ENCODE measurements at regions not wholly inside any gene's neighbourhood (a gene's known extent, or its start where the extent isn't known, plus 50 kb on each side); places are given as distances from the start of the nearest gene placed in this dataset.

DNA sequence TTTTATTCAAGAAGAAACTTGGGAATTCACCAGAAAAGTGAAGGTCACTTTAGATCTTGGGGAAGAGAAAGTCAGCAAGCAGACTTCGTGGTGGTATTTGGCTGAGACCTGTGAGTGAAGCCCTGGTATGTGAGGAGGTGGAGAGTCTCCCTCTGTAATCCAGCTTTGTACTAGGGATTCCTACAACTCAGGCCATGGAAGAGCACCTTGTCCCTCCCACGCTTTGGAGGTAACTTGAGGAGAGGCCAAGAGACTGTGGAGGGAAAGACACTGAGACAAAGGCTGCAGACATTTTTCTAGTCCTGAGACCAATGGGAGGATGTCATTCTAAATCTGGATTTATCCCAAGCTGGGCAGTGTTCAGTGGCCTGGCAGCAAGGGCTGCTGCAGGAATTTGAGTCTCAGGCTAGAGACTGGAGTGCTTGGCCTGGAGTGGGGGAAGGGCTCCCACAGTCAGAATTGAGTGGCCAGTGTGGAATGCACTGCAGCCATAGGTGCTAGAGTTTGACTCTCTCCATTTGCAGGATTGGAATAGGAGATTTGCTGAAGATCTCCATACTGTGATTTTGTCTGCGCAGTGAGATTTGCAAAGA lies 219.0 kb downstream of the ACTR3 start:
- Histone ChIP-seq H3K4me2 (ENCODE audit: control insufficient read depth, insufficient read depth) (no peak overlapping the region), H3K4me1 (ENCODE audit: control insufficient read depth, insufficient read depth, low read length) (no peaks in the 10 kb centered on the region), H3K27me3 (replicated peaks in 1 of 2; ENCODE audit: control insufficient read depth in 2 of 2, insufficient read depth in 2 of 2, low read length in 1 of 2) (no peaks in the 10 kb centered on the region), H3K4me3 (no peak overlapping the region), H3K36me3 (ENCODE audit: control insufficient read depth in 2 of 2, insufficient read depth in 2 of 2, low read length in 1 of 2) (no peaks in the 10 kb centered on the region), H3K9ac (ENCODE audit: control insufficient read depth, insufficient read depth, low read length) (no peak overlapping the region), H2AFZ (ENCODE audit: control insufficient read depth, low read depth, low read length) (no peak overlapping the region), H4K20me1 (ENCODE audit: control insufficient read depth, insufficient read depth) (no peaks in the 10 kb centered on the region), H3K9me3 (replicated peaks; ENCODE audit: control insufficient read depth, insufficient read depth, low read length) (no peaks in the 10 kb centered on the region), H3K27ac (ENCODE audit: control insufficient read depth, insufficient read depth) (no peak overlapping the region), H3K79me2 (ENCODE audit: control insufficient read depth, insufficient read depth, low read length) (no peaks in the 10 kb centered on the region)
- no TSS peak for BruUV-seq (replicated peaks)
- RAD21 ChIA-PET (ENCODE audit: unreplicated experiment) = no interaction called here
- in situ Hi-C loops (cut with MboI) (no loop called here), intact Hi-C loops (cut with micrococcal nuclease; ENCODE audit: unreplicated experiment) (no loop called here)
- POLR2A ChIA-PET = no interaction called here
- ATAC-seq (no peak), FAIRE-seq (no peak), DNase-seq (ENCODE audit: low read depth, low spot score) (no peak)
- CTCF ChIA-PET = no interaction called here
- SMC1A ChIA-PET (ENCODE audit: uncharacterized antibody, unreplicated experiment) = no interaction called here
- 33% methylated on average over 3 of the region's 3 CpGs for WGBS (ENCODE audit: insufficient coverage, insufficient replicate concordance, low lambda C conversion rate, missing lambda C conversion rate)
- TF ChIP-seq SREBF1 (IDR thresholded peaks at IDR 0.05; ENCODE audit: low read length) (no peak), E4F1 (IDR thresholded peaks at IDR 0.05; ENCODE audit: borderline replicate concordance, partially characterized antibody) (no peak), CEBPZ (IDR thresholded peaks at IDR 0.05; ENCODE audit: low read depth, low read length) (no peak), NFYA (IDR thresholded peaks at IDR 0.05; ENCODE audit: borderline replicate concordance, low read depth, low read length) (no peak), CBX5 (IDR thresholded peaks at IDR 0.05; ENCODE audit: low read depth) (no peak), RB1 (IDR thresholded peaks at IDR 0.05; ENCODE audit: borderline replicate concordance) (no peak), KLF5 (IDR thresholded peaks at IDR 0.05; ENCODE audit: partially characterized antibody) (no peak), ZNF384 (IDR thresholded peaks at IDR 0.05; ENCODE audit: borderline replicate concordance, low read depth, low read length) (no peak), RAD21 (IDR thresholded peaks at IDR 0.05; ENCODE audit: insufficient read depth, low read depth, low read length) (no peak)
- TF ChIP-seq, protein P1, sequence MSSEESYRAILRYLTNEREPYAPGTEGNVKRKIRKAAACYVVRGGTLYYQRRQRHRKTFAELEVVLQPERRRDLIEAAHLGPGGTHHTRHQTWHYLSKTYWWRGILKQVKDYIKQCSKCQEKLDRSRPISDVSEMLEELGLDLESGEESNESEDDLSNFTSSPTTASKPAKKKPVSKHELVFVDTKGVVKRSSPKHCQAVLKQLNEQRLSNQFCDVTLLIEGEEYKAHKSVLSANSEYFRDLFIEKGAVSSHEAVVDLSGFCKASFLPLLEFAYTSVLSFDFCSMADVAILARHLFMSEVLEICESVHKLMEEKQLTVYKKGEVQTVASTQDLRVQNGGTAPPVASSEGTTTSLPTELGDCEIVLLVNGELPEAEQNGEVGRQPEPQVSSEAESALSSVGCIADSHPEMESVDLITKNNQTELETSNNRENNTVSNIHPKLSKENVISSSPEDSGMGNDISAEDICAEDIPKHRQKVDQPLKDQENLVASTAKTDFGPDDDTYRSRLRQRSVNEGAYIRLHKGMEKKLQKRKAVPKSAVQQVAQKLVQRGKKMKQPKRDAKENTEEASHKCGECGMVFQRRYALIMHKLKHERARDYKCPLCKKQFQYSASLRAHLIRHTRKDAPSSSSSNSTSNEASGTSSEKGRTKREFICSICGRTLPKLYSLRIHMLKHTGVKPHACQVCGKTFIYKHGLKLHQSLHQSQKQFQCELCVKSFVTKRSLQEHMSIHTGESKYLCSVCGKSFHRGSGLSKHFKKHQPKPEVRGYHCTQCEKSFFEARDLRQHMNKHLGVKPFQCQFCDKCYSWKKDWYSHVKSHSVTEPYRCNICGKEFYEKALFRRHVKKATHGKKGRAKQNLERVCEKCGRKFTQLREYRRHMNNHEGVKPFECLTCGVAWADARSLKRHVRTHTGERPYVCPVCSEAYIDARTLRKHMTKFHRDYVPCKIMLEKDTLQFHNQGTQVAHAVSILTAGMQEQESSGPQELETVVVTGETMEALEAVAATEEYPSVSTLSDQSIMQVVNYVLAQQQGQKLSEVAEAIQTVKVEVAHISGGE (CRISPR knock-in tag; IDR thresholded peaks at IDR 0.05) = no peak
- TF ChIP-seq, protein P2, sequence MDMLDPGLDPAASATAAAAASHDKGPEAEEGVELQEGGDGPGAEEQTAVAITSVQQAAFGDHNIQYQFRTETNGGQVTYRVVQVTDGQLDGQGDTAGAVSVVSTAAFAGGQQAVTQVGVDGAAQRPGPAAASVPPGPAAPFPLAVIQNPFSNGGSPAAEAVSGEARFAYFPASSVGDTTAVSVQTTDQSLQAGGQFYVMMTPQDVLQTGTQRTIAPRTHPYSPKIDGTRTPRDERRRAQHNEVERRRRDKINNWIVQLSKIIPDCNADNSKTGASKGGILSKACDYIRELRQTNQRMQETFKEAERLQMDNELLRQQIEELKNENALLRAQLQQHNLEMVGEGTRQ (IDR thresholded peaks at IDR 0.05; ENCODE audit: borderline replicate concordance, low read depth, low read length) = no peak
